GM12865 (cell line): ENCODE measurements at regions not wholly inside any gene's neighbourhood (a gene's known extent, or its start where the extent isn't known, plus 50 kb on each side); places are given as distances from the start of the nearest gene placed in this dataset.

Source experiments
- DNase-seq: peaks from one replicate; pipeline ENCODE4 v3.0.0; 2010; ENCODE audit warnings: low read depth
- H3K4me3 ChIP-seq: 2 replicates; pipeline ENCODE4 v1.5.1; 2011; ENCODE audit warnings: mild to moderate bottlenecking, low read depth, low read length, control low read depth
- CTCF ChIP-seq: IDR thresholded peaks from 2 replicates; pipeline ENCODE4 v1.5.1; 2011; ENCODE audit warnings: low read length, control low read depth, low read depth, inconsistent platforms; ENCODE audit not compliant: insufficient read depth; ENCODE audit errors: missing control alignments

DNA sequence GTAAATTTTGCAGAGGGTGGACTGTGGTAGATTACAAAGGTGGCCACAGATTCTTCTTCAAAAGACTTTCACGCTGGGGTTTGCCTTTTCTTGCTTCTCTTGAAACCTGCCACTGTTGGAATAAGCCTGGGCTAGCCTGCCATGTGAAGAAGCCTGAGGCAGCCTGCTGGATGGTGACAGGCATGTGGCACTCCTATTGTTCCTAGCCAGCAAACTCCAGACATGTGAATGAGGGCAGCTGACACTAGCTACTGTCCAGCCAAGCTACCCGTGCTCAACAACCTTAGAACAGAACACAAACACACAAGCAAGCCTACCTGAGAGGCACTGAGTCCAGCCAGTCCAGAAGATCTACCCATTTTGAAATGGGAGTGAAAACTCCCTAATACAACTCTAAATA lies 322.7 kb upstream of the LARGE1 start:
- TF ChIP-seq CTCF, result no peak
- no peak overlapping the region for H3K4me3 ChIP-seq
- DNase-seq, result no peak

- no peak overlapping the region for H3K4me3 ChIP-seq
- no peak for DNase-seq
- TF ChIP-seq CTCF, result no peak
These were observed 334.8 kb upstream of the LARGE1 start for GRCh38 chr22:34255042-34255441.

DNA sequence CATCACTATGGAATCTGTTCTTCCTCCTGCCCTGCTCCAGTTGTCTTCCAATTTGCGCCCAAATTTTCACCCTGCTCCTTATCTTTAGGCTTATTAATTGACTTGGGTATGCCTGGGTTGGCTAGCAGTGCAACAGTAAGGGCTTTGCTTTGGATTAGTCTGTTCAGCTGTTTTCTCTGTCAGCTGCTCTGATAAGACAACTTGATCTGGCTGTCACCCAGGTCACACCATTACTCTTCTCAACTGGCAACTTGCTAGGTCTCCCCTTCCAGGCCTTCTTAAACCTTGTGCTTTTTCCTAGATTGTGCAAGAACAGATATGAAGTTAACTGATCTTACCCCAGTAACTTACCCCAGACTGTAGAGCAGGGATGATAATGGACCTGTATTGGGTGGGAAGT lies 357.8 kb upstream of the LARGE1 start:
- no peak for DNase-seq
- H3K4me3 ChIP-seq, result no peak overlapping the region
- TF ChIP-seq CTCF, result no peak

GRCh38 chr22:34281738-34282137 lies 361.5 kb upstream of the LARGE1 start:
- DNase-seq, result no peak
- TF ChIP-seq CTCF, result no peak
- no peak overlapping the region for H3K4me3 ChIP-seq

DNA sequence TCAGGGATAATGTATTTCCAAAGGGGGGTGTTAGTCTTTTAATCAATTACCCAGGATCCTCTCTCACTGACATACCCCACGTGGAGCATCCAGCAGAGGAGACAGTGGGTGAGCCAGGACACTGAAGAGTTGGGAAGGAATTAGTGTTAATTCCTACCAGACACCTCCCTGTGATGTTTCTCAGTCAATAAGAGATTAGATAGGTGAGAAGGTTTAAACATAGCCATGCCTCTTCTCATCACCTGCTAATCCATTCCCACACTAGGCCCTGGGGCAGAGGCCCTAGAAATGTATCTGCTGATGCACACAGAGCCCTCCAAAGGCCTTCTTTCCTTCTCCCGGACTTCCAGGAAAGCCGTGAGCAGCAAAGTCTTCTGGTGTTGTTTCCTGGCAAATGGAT lies 363.6 kb upstream of the LARGE1 start:
- DNase-seq, result no peak
- no peak for TF ChIP-seq CTCF
- H3K4me3 ChIP-seq, result no peak overlapping the region

- H3K4me3 ChIP-seq, result no peak overlapping the region
- no peak for TF ChIP-seq CTCF
These were observed 373.0 kb upstream of the LARGE1 start for GRCh38 chr22:34293324-34293723.

DNA sequence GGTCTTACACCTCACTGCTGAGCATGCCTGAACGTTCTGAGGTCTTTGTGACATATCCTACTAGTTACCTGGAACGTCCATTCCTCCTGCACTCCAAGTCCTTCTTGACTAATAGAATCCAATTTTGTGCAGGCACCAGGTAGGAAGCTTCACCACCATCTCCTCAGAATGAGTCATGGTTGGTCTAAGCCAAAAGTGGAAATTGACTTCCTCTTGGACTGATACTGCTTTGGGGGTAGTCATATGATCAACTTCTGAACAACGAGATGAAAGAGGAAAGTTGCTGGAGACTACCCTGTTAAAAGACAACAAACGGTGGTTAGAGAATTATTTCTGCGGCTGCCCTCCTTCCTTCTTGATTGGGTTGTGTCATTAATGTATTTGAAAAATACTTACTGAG lies 374.2 kb upstream of the LARGE1 start:
- DNase-seq, result no peak
- H3K4me3 ChIP-seq, result no peak overlapping the region
- TF ChIP-seq CTCF, result no peak

More at GRCh38 chr22:34293324-34293723, 373.0 kb upstream of the LARGE1 start:
- DNase-seq, result no peak
